Prostate gland (tissue), 2 donors: ENCODE measurements at regions not wholly inside any gene's neighbourhood (a gene's known extent, or its start where the extent isn't known, plus 50 kb on each side); places are given as distances from the start of the nearest gene placed in this dataset.

Source experiments
- DNase-seq: peaks from one replicate; pipeline ENCODE4 v3.0.0-alpha.2; 2019; ENCODE audit warnings: low spot score
- H3K27ac ChIP-seq, 2 donors: fragments of 200-600 bp; sonication (generic); 2 replicates each; pipeline ENCODE4 v1.5.1; 2017 to 2019
- H3K27me3 ChIP-seq: fragments of 200-600 bp; sonication (generic); replicated peaks from 2 replicates; pipeline ENCODE4 v1.5.1; 2019; ENCODE audit not compliant: insufficient read depth
- H3K36me3 ChIP-seq, 2 donors: fragments of 200-600 bp; sonication (generic); 1 replicate in 1 of 2; 2 replicates in 1 of 2; pipeline versions ENCODE4 v1.5.1 to v1.8.1; 2017 to 2019
- H3K4me1 ChIP-seq: fragments of 200-600 bp; sonication (generic); replicated peaks from 2 replicates; pipeline ENCODE4 v1.5.1; 2019
- H3K4me3 ChIP-seq, 2 donors: fragments of 200-600 bp; sonication (generic); 2 replicates each; pipeline ENCODE4 v1.5.1; 2017 to 2019
- H3K9me3 ChIP-seq: fragments of 200-600 bp; sonication (generic); 2 replicates; pipeline ENCODE4 v1.5.1; 2017
- POLR2A ChIP-seq: fragments of 450-650 bp; IDR thresholded peaks from one replicate; pipeline ENCODE4 v1.6.1; 2016; ENCODE audit warnings: antibody characterized with exemption, mild to moderate bottlenecking
- POLR2AphosphoS5 ChIP-seq: sonication (generic); formaldehyde crosslinking; IDR thresholded peaks from one replicate; pipeline ENCODE4 v1.6.1; 2017; ENCODE audit warnings: antibody characterized with exemption
- WGBS: methylation state at CpG from one replicate; pipeline ENCODE4 v1.1.5; 2018; 5-methylcytosine and 5-hydroxymethylcytosine counted together
- intact Hi-C: fragments of 100-400 bp; cut with DNase I; formaldehyde crosslinking; loops from one replicate; pipeline ENCODE4 v1.14.2; 2022
- TF ChIP-seq, protein P1 (sequence below), 4 experiments: fragments of 200-600 bp in 2 of 4; fragments of 450-650 bp in 2 of 4; sonication (generic) in 2 of 4; IDR thresholded peaks; 1 replicate in 3 of 4; 2 replicates in 1 of 4; pipeline ENCODE4 v1.5.1; 2016 to 2019; ENCODE audit warnings: antibody characterized with exemption in 4 of 4, mild to moderate bottlenecking in 2 of 4, moderate library complexity in 2 of 4

DNA sequence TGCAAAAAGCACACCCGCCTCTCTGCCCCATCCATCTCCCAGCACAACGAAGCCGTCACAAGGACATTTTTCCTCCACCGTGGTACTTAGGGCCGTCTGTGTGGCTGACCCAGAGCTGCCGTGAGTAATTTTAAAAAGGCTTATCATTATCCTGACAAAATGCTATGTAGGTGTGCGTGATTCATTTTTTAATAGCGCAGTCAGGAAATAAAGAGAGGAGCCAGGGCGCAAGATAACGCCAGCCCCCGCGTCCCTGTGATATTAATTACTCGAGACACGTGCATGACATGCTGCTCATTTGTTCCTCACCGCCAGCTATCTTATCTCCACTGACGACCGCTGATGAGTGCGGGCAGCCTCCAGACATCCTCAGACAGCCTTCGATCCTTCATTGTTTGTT lies 332.7 kb upstream of the PFKP start:
- no peak overlapping the region for H3K27ac ChIP-seq
- DNase-seq = no peak
- no peaks in the 10 kb centered on the region for H3K9me3 ChIP-seq
- intact Hi-C loops = no loop called here
- H3K36me3 ChIP-seq = no peaks in the 10 kb centered on the region
- H3K27me3 ChIP-seq = peaks cover 2% of the 10 kb centered on the region
- no peak overlapping the region for H3K4me3 ChIP-seq
- TF ChIP-seq, protein P1, sequence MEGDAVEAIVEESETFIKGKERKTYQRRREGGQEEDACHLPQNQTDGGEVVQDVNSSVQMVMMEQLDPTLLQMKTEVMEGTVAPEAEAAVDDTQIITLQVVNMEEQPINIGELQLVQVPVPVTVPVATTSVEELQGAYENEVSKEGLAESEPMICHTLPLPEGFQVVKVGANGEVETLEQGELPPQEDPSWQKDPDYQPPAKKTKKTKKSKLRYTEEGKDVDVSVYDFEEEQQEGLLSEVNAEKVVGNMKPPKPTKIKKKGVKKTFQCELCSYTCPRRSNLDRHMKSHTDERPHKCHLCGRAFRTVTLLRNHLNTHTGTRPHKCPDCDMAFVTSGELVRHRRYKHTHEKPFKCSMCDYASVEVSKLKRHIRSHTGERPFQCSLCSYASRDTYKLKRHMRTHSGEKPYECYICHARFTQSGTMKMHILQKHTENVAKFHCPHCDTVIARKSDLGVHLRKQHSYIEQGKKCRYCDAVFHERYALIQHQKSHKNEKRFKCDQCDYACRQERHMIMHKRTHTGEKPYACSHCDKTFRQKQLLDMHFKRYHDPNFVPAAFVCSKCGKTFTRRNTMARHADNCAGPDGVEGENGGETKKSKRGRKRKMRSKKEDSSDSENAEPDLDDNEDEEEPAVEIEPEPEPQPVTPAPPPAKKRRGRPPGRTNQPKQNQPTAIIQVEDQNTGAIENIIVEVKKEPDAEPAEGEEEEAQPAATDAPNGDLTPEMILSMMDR (IDR thresholded peaks at IDR 0.05) = no peak
- TF ChIP-seq POLR2A = no peak
- no peak for TF ChIP-seq POLR2AphosphoS5
- WGBS = 79% methylated on average over 19 of the region's 19 CpGs
- no peaks in the 10 kb centered on the region for H3K4me1 ChIP-seq

DNA sequence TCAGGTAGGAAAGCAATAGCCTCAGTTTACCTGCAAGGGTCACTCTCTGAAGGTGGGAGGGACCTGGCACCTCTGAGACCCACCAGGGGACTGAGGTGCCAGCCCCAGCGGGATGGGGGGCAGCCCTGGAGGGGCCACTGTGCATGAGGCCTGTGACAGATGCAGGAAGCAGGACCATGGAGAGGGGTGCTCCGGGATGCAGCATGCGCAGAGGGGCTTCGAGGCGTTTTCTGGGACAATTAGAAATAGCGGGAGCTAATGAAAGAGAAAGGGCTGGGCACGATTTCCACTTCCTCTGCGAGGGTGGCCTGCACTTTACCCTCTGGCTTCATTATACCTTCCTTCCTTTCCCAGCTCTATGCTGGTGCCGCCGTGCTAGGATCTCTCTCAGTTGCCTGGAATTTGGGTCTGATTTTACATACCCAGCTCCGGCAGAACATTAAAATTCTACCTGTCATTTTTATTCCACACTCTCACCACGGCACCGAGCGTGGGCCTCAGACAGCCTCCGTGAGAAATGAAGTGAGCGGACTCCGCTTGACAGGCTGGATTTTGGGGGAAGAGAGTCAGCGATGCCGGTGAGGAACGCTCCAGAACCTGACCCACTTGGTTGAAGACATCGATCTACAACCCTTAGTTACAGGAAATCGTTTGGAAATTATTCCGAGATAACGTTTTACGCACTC lies 333.9 kb upstream of the PFKP start:
- TF ChIP-seq POLR2AphosphoS5 = no peak
- TF ChIP-seq POLR2A = no peak
- TF ChIP-seq, protein P1 (IDR thresholded peaks at IDR 0.05) = no peak
- H3K36me3 ChIP-seq = no peaks in the 10 kb centered on the region
- 94% methylated on average over 25 of the region's 25 CpGs for WGBS
- no peaks in the 10 kb centered on the region for H3K4me1 ChIP-seq
- H3K27me3 ChIP-seq = peaks cover 2% of the 10 kb centered on the region
- H3K9me3 ChIP-seq = no peaks in the 10 kb centered on the region
- intact Hi-C loops = no loop called here
- no peak overlapping the region for H3K27ac ChIP-seq
- DNase-seq = no peak
- H3K4me3 ChIP-seq = no peak overlapping the region

DNA sequence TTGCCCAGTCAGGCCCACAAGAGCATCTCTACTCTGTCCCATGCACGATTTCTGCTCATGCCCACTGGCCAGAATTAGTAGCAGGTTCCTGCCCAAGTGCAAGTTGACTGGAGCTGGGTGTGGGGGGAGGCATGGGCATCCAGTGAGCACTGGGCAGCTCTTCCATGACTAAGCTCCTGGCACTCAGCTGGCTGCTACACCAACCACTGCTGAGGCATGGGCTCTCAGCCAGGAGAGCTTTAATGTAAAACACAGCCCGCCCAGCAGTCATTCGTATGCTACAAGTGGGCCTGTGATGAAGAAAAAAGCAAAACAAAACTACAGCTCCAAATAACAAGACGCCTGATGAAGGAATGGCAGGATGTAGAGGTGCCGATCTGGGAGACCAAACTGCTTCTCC lies 335.4 kb upstream of the PFKP start:
- Histone ChIP-seq H3K9me3 (no peaks in the 10 kb centered on the region), H3K36me3 (no peaks in the 10 kb centered on the region), H3K27ac (no peak overlapping the region), H3K27me3 (peaks cover 2% of the 10 kb centered on the region), H3K4me3 (no peak overlapping the region), H3K4me1 (no peaks in the 10 kb centered on the region)
- WGBS = 86% methylated on average over 5 of the region's 5 CpGs
- intact Hi-C loops = no loop called here
- TF ChIP-seq POLR2AphosphoS5 = no peak
- TF ChIP-seq, protein P1 (IDR thresholded peaks at IDR 0.05) = no peak
- TF ChIP-seq POLR2A = no peak
- no peak for DNase-seq

DNA sequence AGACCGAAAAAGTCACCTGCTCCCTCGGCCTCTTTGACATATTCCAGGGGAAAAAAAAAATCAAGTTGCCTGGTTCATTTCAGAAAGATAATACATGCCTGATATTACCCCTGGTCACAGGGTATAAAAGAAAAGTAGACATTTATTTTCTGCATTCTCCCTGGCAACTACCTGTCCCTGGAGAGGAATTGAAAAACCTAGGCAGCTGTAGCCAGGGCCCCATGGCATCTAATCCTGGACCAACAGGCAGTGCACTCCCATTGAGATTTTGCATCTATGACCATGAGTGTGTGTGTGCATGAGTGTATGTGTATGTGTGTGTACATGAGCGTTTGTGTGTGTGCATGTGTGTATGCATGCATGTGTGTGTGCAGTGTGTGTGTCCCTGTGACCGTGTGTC lies 338.2 kb upstream of the PFKP start:
- intact Hi-C loops = no loop called here
- no peak overlapping the region for H3K4me3 ChIP-seq
- no peaks in the 10 kb centered on the region for H3K4me1 ChIP-seq
- no peaks in the 10 kb centered on the region for H3K9me3 ChIP-seq
- H3K27ac ChIP-seq = no peak overlapping the region
- H3K27me3 ChIP-seq = no peaks in the 10 kb centered on the region
- TF ChIP-seq POLR2AphosphoS5 (no peak), POLR2A (no peak)
- TF ChIP-seq, protein P1 (IDR thresholded peaks at IDR 0.05) = no peak
- H3K36me3 ChIP-seq = no peaks in the 10 kb centered on the region
- DNase-seq = no peak
- WGBS = 84% methylated on average over 4 of the region's 4 CpGs

DNA sequence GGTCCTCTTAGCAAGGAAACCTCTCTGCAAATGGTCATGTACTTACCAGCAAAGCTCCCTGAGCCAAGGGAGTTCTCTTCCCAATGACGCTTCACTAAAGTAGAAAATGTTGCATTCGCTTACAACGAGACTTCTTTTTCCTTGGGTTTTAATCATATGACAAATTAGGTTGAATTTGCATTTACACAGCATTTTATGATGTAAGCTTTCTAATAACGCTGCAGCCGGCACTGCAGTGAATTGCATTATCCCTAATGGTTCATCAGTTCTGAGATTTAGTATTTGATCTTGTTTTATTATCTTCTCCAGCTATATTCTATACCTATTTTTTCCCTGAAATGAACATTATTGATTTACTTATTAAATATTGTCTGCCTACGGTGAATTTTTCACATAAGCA lies 339.3 kb upstream of the PFKP start:
- H3K4me3 ChIP-seq = no peak overlapping the region
- H3K27ac ChIP-seq = no peak overlapping the region
- H3K27me3 ChIP-seq = no peaks in the 10 kb centered on the region
- 94% methylated on average over 6 of the region's 6 CpGs for WGBS
- H3K36me3 ChIP-seq = no peaks in the 10 kb centered on the region
- TF ChIP-seq, protein P1 (IDR thresholded peaks at IDR 0.05) = no peak
- no peak for TF ChIP-seq POLR2A
- no peak for TF ChIP-seq POLR2AphosphoS5
- no peaks in the 10 kb centered on the region for H3K9me3 ChIP-seq
- intact Hi-C loops = no loop called here
- no peak for DNase-seq
- no peaks in the 10 kb centered on the region for H3K4me1 ChIP-seq
